ENCODE measurements at regions not wholly inside any gene's neighbourhood (a gene's known extent, or its start where the extent isn't known, plus 50 kb on each side); places are given as distances from the start of the nearest gene placed in this dataset.

- Histone ChIP-seq H3K4me2 (no peak overlapping the region), H3K9me3 (no peaks in the 10 kb centered on the region), H3K4me3 (no peak overlapping the region), H3K4me1 (no peaks in the 10 kb centered on the region), H4K20me1 (no peaks in the 10 kb centered on the region), H3K9ac (no peak overlapping the region), H3K27me3 (no peaks in the 10 kb centered on the region), H3K27ac (no peak overlapping the region), H3K36me3 (no peaks in the 10 kb centered on the region)
- TF ChIP-seq Cebpa-rat (IDR thresholded peaks at IDR 0.05): no peak
These were observed 382.0 kb downstream of the GPD2 start for GRCh38 chr2:156818221-156818620.

- Histone ChIP-seq H3K27ac (no peak overlapping the region), H3K27me3 (no peaks in the 10 kb centered on the region), H4K20me1 (no peaks in the 10 kb centered on the region), H3K4me1 (no peaks in the 10 kb centered on the region), H3K4me3 (no peak overlapping the region), H3K9me3 (no peaks in the 10 kb centered on the region), H3K9ac (no peak overlapping the region), H3K4me2 (no peak overlapping the region), H3K36me3 (no peaks in the 10 kb centered on the region)
- TF ChIP-seq Cebpa-rat (IDR thresholded peaks at IDR 0.05): no peak
These were observed 382.8 kb downstream of the GPD2 start for GRCh38 chr2:156818944-156819343.

- Histone ChIP-seq H3K27ac (no peak overlapping the region), H3K36me3 (no peaks in the 10 kb centered on the region), H3K9ac (no peak overlapping the region), H3K9me3 (peaks cover 5% of the 10 kb centered on the region; the same call in 1 of the 2 replicates), H3K4me2 (no peak overlapping the region), H3K27me3 (no peaks in the 10 kb centered on the region), H3K4me3 (no peak overlapping the region), H4K20me1 (no peaks in the 10 kb centered on the region), H3K4me1 (no peaks in the 10 kb centered on the region)
- no peak for TF ChIP-seq Cebpa-rat (IDR thresholded peaks at IDR 0.05)
These were observed 390.3 kb downstream of the GPD2 start for GRCh38 chr2:156826341-156826933.

- TF ChIP-seq Cebpa-rat (IDR thresholded peaks at IDR 0.05): no peak
- H3K27me3 ChIP-seq: no peaks in the 10 kb centered on the region
- H3K4me1 ChIP-seq: no peaks in the 10 kb centered on the region
- no peak overlapping the region for H3K4me2 ChIP-seq
- no peaks in the 10 kb centered on the region for H3K36me3 ChIP-seq
- no peaks in the 10 kb centered on the region for H4K20me1 ChIP-seq
- H3K4me3 ChIP-seq: no peak overlapping the region
- H3K9ac ChIP-seq: no peak overlapping the region
- H3K27ac ChIP-seq: no peak overlapping the region
- H3K9me3 ChIP-seq: no peaks in the 10 kb centered on the region
These were observed 398.3 kb downstream of the GPD2 start for GRCh38 chr2:156834431-156834830.

- Histone ChIP-seq H3K27me3 (no peaks in the 10 kb centered on the region), H3K27ac (no peak overlapping the region), H3K9me3 (no peaks in the 10 kb centered on the region), H3K36me3 (no peaks in the 10 kb centered on the region), H3K4me1 (no peaks in the 10 kb centered on the region), H3K9ac (no peak overlapping the region), H4K20me1 (no peaks in the 10 kb centered on the region), H3K4me2 (no peak overlapping the region), H3K4me3 (no peak overlapping the region)
- TF ChIP-seq Cebpa-rat (IDR thresholded peaks at IDR 0.05): no peak
These were observed 401.6 kb downstream of the GPD2 start for GRCh38 chr2:156837635-156838370.

GRCh38 chr2:156841321-156841720 lies 405.1 kb downstream of the GPD2 start:
- H3K27me3 ChIP-seq: no peaks in the 10 kb centered on the region
- no peak for TF ChIP-seq Cebpa-rat (IDR thresholded peaks at IDR 0.05)
- no peak overlapping the region for H3K9ac ChIP-seq
- H3K9me3 ChIP-seq: no peaks in the 10 kb centered on the region
- no peaks in the 10 kb centered on the region for H3K4me1 ChIP-seq
- H3K4me2 ChIP-seq: no peak overlapping the region
- H3K36me3 ChIP-seq: no peaks in the 10 kb centered on the region
- no peaks in the 10 kb centered on the region for H4K20me1 ChIP-seq
- H3K27ac ChIP-seq: no peak overlapping the region
- H3K4me3 ChIP-seq: no peak overlapping the region

- H3K27ac ChIP-seq: no peak overlapping the region
- H3K9ac ChIP-seq: no peak overlapping the region
- H3K27me3 ChIP-seq: no peaks in the 10 kb centered on the region
- no peak overlapping the region for H3K4me2 ChIP-seq
- H3K9me3 ChIP-seq: no peaks in the 10 kb centered on the region
- no peak overlapping the region for H3K4me3 ChIP-seq
- H3K4me1 ChIP-seq: no peaks in the 10 kb centered on the region
- H4K20me1 ChIP-seq: no peaks in the 10 kb centered on the region
- no peaks in the 10 kb centered on the region for H3K36me3 ChIP-seq
- TF ChIP-seq Cebpa-rat (IDR thresholded peaks at IDR 0.05): no peak
These were observed 409.8 kb downstream of the GPD2 start for GRCh38 chr2:156845806-156846558.

GRCh38 chr2:156852210-156852609 lies 405.3 kb upstream of the GALNT5 start:
- TF ChIP-seq Cebpa-rat (IDR thresholded peaks at IDR 0.05): no peak
- Histone ChIP-seq H3K4me2 (no peak overlapping the region), H3K9ac (no peak overlapping the region), H3K4me3 (no peak overlapping the region), H3K4me1 (no peaks in the 10 kb centered on the region), H3K27ac (no peak overlapping the region), H3K27me3 (no peaks in the 10 kb centered on the region), H3K9me3 (no peaks in the 10 kb centered on the region), H4K20me1 (no peaks in the 10 kb centered on the region), H3K36me3 (no peaks in the 10 kb centered on the region)

DNA sequence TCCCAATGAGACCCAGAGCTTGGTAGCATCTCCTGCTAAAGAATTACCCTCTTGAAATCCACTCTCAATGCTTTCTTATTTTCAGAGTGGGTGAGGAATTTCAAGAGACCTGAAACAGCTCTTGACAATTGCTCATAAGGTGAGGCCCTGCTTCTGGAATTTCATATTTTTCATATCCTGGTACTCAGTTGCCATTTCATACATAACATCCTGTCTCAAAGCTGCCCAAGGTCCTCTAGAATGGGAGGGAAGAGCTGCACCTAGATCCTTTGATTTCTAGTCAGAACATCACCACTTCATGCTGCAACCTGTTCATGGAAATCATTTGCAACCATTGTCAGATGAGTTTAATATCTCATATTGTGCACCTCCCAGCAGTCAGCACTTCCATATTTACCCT lies 404.8 kb upstream of the GALNT5 start:
- no peaks in the 10 kb centered on the region for H3K27me3 ChIP-seq
- H3K4me2 ChIP-seq: no peak overlapping the region
- no peaks in the 10 kb centered on the region for H3K4me1 ChIP-seq
- H3K36me3 ChIP-seq: no peaks in the 10 kb centered on the region
- H3K9ac ChIP-seq: no peak overlapping the region
- TF ChIP-seq Cebpa-rat (IDR thresholded peaks at IDR 0.05): no peak
- H4K20me1 ChIP-seq: no peaks in the 10 kb centered on the region
- H3K27ac ChIP-seq: no peak overlapping the region
- no peaks in the 10 kb centered on the region for H3K9me3 ChIP-seq
- no peak overlapping the region for H3K4me3 ChIP-seq

GRCh38 chr2:156864325-156864724 lies 393.2 kb upstream of the GALNT5 start:
- Histone ChIP-seq H3K4me2 (no peak overlapping the region), H3K27ac (no peak overlapping the region), H3K36me3 (no peaks in the 10 kb centered on the region), H4K20me1 (no peaks in the 10 kb centered on the region), H3K4me3 (no peak overlapping the region), H3K9me3 (no peaks in the 10 kb centered on the region), H3K27me3 (no peaks in the 10 kb centered on the region), H3K9ac (no peak overlapping the region), H3K4me1 (no peaks in the 10 kb centered on the region)
- TF ChIP-seq Cebpa-rat (IDR thresholded peaks at IDR 0.05): no peak
